ENCODE measurements at regions not wholly inside any gene's neighbourhood (a gene's known extent, or its start where the extent isn't known, plus 50 kb on each side); places are given as distances from the start of the nearest gene placed in this dataset.

- TF ChIP-seq GATA2 (IDR thresholded peaks at IDR 0.05; ENCODE audit: low read depth, low read length) (no peak), GATA3 (IDR thresholded peaks at IDR 0.05; ENCODE audit: low read depth, low read length) (no peak)
These were observed 164.3 kb upstream of the TCERG1L start for GRCh38 chr10:131475803-131476202.

GRCh38 chr10:131477457-131478121, 166.1 kb upstream of the TCERG1L start:
- TF ChIP-seq GATA3 (IDR thresholded peaks at IDR 0.05; ENCODE audit: low read depth, low read length) (no peak), GATA2 (IDR thresholded peaks at IDR 0.05; ENCODE audit: low read depth, low read length) (no peak)

- TF ChIP-seq GATA2 (IDR thresholded peaks at IDR 0.05; ENCODE audit: low read depth, low read length), result no peak
- no peak for TF ChIP-seq GATA3 (IDR thresholded peaks at IDR 0.05; ENCODE audit: low read depth, low read length)
These were observed 167.0 kb upstream of the TCERG1L start for GRCh38 chr10:131478377-131478989.

GRCh38 chr10:131480066-131480465, 168.5 kb upstream of the TCERG1L start:
- TF ChIP-seq GATA2 (IDR thresholded peaks at IDR 0.05; ENCODE audit: low read depth, low read length) (no peak), GATA3 (IDR thresholded peaks at IDR 0.05; ENCODE audit: low read depth, low read length) (no peak)

DNA sequence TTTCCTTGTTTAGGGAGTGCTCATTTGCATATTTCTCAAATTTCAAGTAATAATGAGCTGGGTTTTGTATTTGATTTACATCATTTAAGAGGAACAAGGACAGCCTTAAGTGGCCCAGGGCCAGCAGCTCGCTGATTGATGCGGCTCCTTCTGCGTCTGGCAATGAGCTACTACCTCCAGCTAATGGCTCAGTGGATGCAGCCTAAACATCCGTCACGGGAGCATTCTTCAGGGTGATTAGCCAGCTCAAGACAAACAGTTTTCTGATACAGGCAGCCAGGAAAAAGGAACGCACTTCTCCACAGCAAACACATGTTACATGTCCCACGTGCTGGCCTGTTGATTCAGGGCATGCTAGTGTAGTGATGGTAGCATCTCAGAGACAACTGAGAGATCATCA, 169.3 kb upstream of the TCERG1L start:
- TF ChIP-seq GATA3 (IDR thresholded peaks at IDR 0.05; ENCODE audit: low read depth, low read length), result no peak
- TF ChIP-seq GATA2 (IDR thresholded peaks at IDR 0.05; ENCODE audit: low read depth, low read length), result no peak

DNA sequence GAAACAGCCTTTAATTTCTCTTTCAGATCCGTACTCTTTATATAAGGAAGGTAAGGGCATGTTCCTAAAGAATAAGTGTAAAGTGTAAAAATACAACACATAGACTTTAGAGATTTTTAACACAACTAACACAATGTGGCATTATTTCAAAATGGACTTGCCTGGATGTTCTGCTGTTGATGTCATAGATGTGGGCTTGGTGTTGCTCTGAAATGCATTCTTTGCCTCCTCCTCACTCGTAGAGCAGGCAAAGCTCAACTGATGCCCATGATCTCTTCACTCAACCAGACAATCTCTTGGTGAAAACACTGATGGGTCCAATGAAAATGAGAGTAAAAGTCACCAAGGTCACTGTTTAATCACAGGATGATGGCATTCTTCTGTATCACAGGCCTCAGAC, 174.2 kb upstream of the TCERG1L start:
- no peak for TF ChIP-seq GATA3 (IDR thresholded peaks at IDR 0.05; ENCODE audit: low read depth, low read length)
- TF ChIP-seq GATA2 (IDR thresholded peaks at IDR 0.05; ENCODE audit: low read depth, low read length), result no peak

- TF ChIP-seq GATA2 (IDR thresholded peaks at IDR 0.05; ENCODE audit: low read depth, low read length), result no peak
- TF ChIP-seq GATA3 (IDR thresholded peaks at IDR 0.05; ENCODE audit: low read depth, low read length), result no peak
These were observed 176.3 kb upstream of the TCERG1L start for GRCh38 chr10:131487822-131488221.

DNA sequence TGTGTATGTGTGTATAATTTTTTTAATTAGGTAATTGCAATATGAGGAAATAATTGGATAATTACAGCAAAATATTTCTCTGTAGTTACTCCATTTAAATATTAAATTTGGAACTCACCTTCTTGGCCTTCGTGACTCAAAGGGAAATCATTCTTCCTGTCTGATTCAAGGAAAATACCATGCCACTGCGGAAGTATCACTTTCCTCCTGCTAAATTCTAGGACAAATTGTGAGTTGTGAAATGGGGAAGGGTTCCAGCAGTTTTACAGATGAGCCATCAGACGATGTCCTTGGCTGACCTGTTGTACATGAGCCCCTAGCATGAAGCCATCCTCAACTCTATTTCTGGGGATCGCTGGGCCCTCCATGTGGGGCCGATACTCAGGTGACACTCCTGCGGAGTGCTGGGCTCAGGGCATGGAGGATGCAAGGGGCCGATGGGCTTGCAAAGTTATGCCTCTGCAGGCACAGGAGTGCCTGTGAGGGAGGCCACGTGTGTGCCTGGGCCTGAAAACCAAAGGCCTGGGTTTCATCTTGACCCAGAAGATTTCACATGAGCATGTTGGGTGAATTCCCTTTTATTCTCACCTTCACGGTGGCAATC, 179.6 kb upstream of the TCERG1L start:
- TF ChIP-seq GATA2 (IDR thresholded peaks at IDR 0.05; ENCODE audit: low read depth, low read length) (no peak), GATA3 (IDR thresholded peaks at IDR 0.05; ENCODE audit: low read depth, low read length) (no peak)

DNA sequence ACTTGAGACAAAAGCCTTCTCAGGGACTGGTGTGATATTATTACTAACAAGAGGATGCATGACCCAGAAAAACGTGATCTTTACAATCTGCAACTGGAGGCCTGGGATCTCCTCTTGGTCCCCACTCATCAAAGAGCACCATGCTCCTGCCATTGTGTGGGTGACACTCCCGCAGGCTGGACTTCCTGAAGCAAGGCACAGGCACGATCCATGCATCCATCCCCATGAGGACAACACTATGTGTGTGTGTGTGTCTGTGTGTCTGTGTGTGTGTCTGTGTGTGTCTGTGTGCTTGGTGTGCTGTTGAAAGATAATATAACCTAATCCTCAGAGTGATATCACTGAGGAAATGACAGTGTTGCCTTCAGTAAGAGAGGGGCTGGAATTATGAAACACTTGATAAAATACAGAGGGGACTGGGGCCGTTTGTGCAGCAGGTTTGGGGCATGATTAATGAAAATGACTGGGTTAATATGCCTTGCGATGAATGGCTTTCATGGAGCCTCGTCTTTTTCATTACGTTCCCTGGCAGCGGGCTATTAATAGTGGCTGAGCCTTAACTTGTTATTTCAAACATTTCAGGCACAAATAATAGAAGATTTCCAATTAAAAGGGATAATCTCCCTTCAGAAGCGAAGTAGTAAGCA, 180.8 kb upstream of the TCERG1L start:
- TF ChIP-seq GATA2 (IDR thresholded peaks at IDR 0.05; ENCODE audit: low read depth, low read length), result no peak
- no peak for TF ChIP-seq GATA3 (IDR thresholded peaks at IDR 0.05; ENCODE audit: low read depth, low read length)

DNA sequence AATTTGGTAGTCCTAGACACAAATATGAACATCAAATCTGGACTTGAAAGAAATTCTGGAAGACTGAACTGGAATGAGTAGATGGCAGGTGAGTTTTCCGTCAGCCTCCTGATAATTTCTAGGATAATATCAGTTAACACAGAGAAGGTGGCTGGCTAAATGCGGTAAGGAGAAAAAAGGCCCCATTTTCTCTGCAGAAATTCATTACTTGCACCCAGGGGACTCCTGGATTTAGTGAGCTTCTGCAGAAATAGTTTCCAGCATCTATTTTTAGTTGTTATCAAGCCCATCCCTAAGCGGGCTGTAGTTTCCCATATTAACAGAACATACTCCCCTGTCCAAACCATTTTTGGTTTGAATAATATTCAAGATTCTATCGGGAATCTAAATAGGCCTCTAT, 181.9 kb upstream of the TCERG1L start:
- TF ChIP-seq GATA2 (IDR thresholded peaks at IDR 0.05; ENCODE audit: low read depth, low read length) (no peak), GATA3 (IDR thresholded peaks at IDR 0.05; ENCODE audit: low read depth, low read length) (no peak)

- TF ChIP-seq GATA3 (IDR thresholded peaks at IDR 0.05; ENCODE audit: low read depth, low read length) (no peak), GATA2 (IDR thresholded peaks at IDR 0.05; ENCODE audit: low read depth, low read length) (no peak)
These were observed 182.9 kb upstream of the TCERG1L start for GRCh38 chr10:131494451-131494850.

- TF ChIP-seq GATA2 (IDR thresholded peaks at IDR 0.05; ENCODE audit: low read depth, low read length) (no peak), GATA3 (IDR thresholded peaks at IDR 0.05; ENCODE audit: low read depth, low read length) (no peak)
These were observed 183.7 kb upstream of the TCERG1L start for GRCh38 chr10:131495224-131495623.

GRCh38 chr10:131495892-131496291, 184.4 kb upstream of the TCERG1L start:
- TF ChIP-seq GATA3 (IDR thresholded peaks at IDR 0.05; ENCODE audit: low read depth, low read length), result no peak
- TF ChIP-seq GATA2 (IDR thresholded peaks at IDR 0.05; ENCODE audit: low read depth, low read length), result no peak

DNA sequence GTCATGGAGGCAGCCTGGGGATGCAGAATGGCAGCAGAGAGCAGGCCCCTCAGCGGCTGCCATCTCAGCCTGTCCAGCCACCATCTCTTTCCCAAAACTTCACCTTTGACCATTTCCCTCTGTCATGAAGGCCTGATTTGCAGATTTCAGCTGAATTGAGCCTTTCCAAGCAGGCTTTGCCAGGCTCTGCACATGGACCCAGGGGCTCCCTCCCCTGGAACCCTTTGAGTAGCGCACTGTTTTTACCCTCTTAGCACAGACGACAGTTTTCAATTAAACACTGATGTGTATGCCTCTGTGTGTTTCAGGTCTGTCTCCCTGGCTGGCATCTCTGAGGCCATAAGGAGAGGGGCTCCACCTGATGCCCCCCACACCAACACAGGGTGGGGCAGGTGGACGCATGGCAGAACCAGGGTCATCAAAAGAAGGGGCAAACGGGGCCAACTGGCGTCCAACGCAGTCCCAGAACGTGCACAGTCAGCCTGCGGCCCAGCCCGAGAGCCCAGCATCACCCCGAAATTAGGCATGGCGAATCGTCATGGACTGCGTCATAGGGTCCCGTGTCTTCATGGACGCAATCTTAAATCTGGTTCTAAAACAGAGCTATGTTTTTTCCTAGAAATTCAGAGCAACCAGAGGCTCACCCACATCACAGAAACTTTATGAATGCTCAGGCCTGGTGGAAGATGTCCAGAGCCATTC, 185.0 kb upstream of the TCERG1L start:
- TF ChIP-seq GATA3 (IDR thresholded peaks at IDR 0.05; ENCODE audit: low read depth, low read length) (no peak), GATA2 (IDR thresholded peaks at IDR 0.05; ENCODE audit: low read depth, low read length) (no peak)

All from SH-SY5Y (cell line).